ENCODE measurements at regions not wholly inside any gene's neighbourhood (a gene's known extent, or its start where the extent isn't known, plus 50 kb on each side); places are given as distances from the start of the nearest gene placed in this dataset.
"Not testable (repeated sequence)": the region's sequence is repeated elsewhere in the genome, so short reads cannot be mapped to it uniquely, and the experiment has no call there.

GRCh38 chr4:100875296-100876068, 357.7 kb upstream of the EMCN start:
- no peak overlapping the region for H3K27ac ChIP-seq
- no peak for TF ChIP-seq CTCF (conservative IDR thresholded peaks at IDR 0.05)
- no peak for TF ChIP-seq ZFX (IDR thresholded peaks at IDR 0.05)

DNA sequence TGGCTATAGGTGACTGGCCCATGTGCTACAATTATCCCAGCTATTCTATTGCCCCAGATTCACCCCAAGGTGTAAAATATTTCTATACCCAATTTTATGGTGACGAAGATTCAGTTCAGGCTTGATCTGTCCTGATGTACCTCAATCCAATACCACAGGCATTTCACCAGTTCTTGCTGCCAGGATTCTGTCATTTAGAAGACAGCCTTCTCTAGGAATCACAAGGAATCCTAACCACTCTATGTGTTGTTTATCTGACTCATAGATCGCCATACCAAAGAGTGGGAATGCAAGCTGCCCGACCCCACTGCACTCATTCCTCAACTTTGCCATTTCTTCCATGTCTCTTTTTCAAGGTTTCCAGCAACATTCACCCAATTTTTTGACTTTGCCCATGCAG, 355.0 kb upstream of the EMCN start:
- no peak overlapping the region for H3K27ac ChIP-seq
- TF ChIP-seq ZFX (IDR thresholded peaks at IDR 0.05), result no peak
- no peak for TF ChIP-seq CTCF (conservative IDR thresholded peaks at IDR 0.05)

DNA sequence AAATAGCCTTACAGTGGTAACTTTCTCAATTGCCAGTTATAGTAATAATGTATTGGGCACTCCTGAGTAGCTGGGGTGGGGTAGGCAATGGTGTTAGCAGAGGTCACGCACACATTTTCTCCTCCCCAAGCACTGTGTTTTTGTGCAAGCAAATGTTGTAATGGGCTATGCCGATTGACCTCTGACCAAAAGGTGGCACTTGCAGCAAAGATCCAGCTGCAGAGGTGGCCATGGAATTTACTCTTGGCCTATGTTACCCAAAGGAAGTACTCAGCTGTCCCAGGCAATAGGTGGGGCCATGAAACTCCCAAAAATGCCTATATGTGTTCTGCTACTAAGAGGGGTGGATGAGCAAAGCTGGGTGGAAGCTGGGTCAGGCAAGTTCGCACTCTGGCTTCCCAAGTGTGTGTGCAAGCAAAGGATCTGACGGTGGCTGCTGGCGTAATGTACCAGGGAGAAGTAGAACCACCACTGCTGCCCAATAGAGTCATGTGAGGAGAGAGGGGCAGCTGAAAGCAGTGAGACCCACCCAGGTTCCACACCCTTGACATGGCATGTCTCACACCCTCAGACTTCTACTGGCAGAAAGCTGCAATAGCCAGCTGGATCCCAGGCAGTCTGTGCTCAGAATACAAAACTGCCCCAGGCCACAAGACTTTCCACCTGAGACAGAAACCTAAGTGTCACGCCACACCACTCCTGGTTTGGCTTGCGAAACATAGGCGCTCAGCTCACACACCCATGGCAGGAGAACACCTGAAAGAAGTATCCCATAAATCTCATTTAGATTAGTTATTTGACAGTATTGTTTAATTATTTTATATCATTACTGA, 353.3 kb upstream of the EMCN start:
- no peak overlapping the region for H3K27ac ChIP-seq
- TF ChIP-seq ZFX (IDR thresholded peaks at IDR 0.05), result no peak

DNA sequence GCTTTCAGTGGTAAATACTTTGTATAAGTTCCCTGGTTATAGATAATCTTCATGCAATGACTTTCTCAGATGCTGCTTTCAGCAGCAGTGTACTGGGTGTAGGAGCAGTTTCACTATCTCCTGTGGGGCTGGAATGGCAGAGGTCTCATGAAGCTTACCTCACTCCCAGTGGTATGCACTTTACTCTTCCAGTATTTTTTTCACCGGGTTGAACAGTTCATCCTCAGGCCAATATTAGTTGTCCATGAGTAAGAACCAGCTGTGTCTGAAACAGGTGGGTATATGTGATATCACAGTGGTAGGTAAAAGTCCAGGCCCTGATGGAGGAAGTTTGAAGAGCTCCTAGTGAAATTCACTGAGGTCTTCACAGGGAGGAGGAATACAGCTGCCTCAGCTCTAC, 351.5 kb upstream of the EMCN start:
- H3K27ac ChIP-seq, result no peak overlapping the region
- no peak for TF ChIP-seq ZFX (IDR thresholded peaks at IDR 0.05)
- TF ChIP-seq CTCF (conservative IDR thresholded peaks at IDR 0.05), result no peak

GRCh38 chr4:100868281-100868680, 350.5 kb upstream of the EMCN start:
- H3K27ac ChIP-seq, result not testable (repeated sequence)

DNA sequence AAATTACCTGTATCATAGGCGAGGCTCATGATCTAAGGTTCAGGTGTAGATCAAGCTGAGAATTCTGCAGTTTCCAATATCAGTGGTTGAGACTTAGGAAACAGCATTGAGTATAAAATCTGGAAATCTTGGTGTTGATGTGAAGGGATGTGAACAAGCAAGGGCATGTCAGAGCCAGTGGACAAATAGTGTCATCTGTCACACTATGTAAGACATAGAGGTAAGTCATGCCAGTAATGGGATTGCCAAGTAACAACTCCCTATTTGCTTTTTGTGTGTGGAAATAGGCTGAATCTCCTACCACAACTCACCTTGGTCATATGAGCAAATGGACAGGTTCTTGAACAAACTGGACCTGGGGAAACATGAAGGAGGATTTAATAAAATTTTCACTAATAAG, 334.5 kb upstream of the EMCN start:
- H3K27ac ChIP-seq, result no peak overlapping the region
- TF ChIP-seq ZFX (IDR thresholded peaks at IDR 0.05), result no peak
- TF ChIP-seq CTCF (conservative IDR thresholded peaks at IDR 0.05), result no peak

- TF ChIP-seq ZFX (IDR thresholded peaks at IDR 0.05), result no peak
- TF ChIP-seq CTCF (conservative IDR thresholded peaks at IDR 0.05), result no peak
- H3K27ac ChIP-seq, result no peak overlapping the region; the same call in 1 of the 2 replicates
These were observed 331.5 kb upstream of the EMCN start for GRCh38 chr4:100849319-100849718.

DNA sequence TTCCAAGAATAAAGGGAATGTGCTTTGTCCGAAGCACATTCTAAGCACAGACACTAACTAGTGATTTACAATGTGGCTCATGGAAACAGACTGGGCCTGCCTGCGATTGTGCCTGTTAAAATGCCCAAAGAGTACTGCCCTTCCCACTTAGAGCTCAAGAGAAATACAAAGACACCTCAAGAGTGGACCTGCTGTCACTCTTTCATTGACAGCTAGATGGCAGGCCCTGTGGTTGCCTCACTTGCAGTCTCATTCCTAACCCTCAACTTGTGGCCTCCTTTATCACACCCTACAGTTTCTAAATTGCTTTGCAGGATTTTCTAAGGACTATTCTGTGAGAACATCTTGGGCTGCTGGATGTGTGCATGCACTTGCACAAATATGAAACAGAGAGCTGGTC, 331.0 kb upstream of the EMCN start:
- no peak overlapping the region; the same call in 1 of the 2 replicates for H3K27ac ChIP-seq
- TF ChIP-seq ZFX (IDR thresholded peaks at IDR 0.05) (no peak), CTCF (conservative IDR thresholded peaks at IDR 0.05) (peak; percentile 28)
